Activated CD4-positive, alpha-beta memory T cell treated with anti-CD3 and anti-CD28 coated beads, Interleukin-2, amount 10 ng/mL, durations not matched to agents 7 days and 5 days (primary cell): ENCODE measurements at regions not wholly inside any gene's neighbourhood (a gene's known extent, or its start where the extent isn't known, plus 50 kb on each side); places are given as distances from the start of the nearest gene placed in this dataset.
A peak's percentile ranks its signal among the peaks of the same experiment; 100 is the strongest.

ENCODE experiments used
- CTCF ChIA-PET: fragments of 350-600 bp; sonication (Branson Sonifier 250); formaldehyde crosslinking; loops from one replicate; lab custom pipeline; 2021; ENCODE audit warnings: antibody characterized with exemption, inconsistent platforms; lab: Charles Lee
- POLR2A ChIA-PET: fragments of 350-600 bp; sonication (Branson Sonifier 250); formaldehyde crosslinking; loops from one replicate; lab custom pipeline; 2021; ENCODE audit warnings: antibody characterized with exemption; lab: Charles Lee
- DNase-seq: peaks from one replicate; pipeline ENCODE4 v3.0.0-alpha.2; 2020
- H3K27ac Mint-ChIP-seq: one replicate; pipeline ENCODE4 v1.8.0; 2021; ENCODE audit warnings: mild to moderate bottlenecking, mixed read lengths
- H3K27me3 Mint-ChIP-seq: one replicate; pipeline ENCODE4 v1.8.0; 2021; ENCODE audit warnings: mixed read lengths
- H3K36me3 Mint-ChIP-seq: one replicate; pipeline ENCODE4 v1.8.0; 2021; ENCODE audit warnings: low read depth, mixed read lengths
- H3K4me1 Mint-ChIP-seq: one replicate; pipeline ENCODE4 v1.8.0; 2021; ENCODE audit warnings: mixed read lengths
- H3K4me3 Mint-ChIP-seq: one replicate; pipeline ENCODE4 v1.8.0; 2021; ENCODE audit warnings: mild to moderate bottlenecking, mixed read lengths
- H3K9me3 Mint-ChIP-seq: one replicate; pipeline ENCODE4 v1.8.0; 2021; ENCODE audit warnings: mixed read lengths

- no peak overlapping the region for H3K27ac Mint-ChIP-seq
- CTCF ChIA-PET, result interaction anchor here (1.2 kb wide), 1 partner anchor 114 kb away, joined by 3 read pairs; no protein-coding TSS in a partner anchor
- DNase-seq, result no peak
- no peak overlapping the region for H3K4me3 Mint-ChIP-seq
- H3K4me1 Mint-ChIP-seq, result no peaks in the 10 kb centered on the region
- POLR2A ChIA-PET, result no interaction called here
- no peaks in the 10 kb centered on the region for H3K36me3 Mint-ChIP-seq
- H3K9me3 Mint-ChIP-seq, result peaks cover 3% of the 10 kb centered on the region
- H3K27me3 Mint-ChIP-seq, result no peaks in the 10 kb centered on the region
Observed at GRCh38 chr2:72038524-72038923, 109.1 kb downstream of the CYP26B1 start.

- H3K36me3 Mint-ChIP-seq, result no peaks in the 10 kb centered on the region
- no peaks in the 10 kb centered on the region for H3K4me1 Mint-ChIP-seq
- H3K9me3 Mint-ChIP-seq, result peaks cover 3% of the 10 kb centered on the region
- no peak overlapping the region for H3K27ac Mint-ChIP-seq
- ChIA-PET POLR2A (no interaction called here), CTCF (no interaction called here)
- no peaks in the 10 kb centered on the region for H3K27me3 Mint-ChIP-seq
- no peak for DNase-seq
- no peak overlapping the region for H3K4me3 Mint-ChIP-seq
Observed at GRCh38 chr2:72037261-72037666, 110.4 kb downstream of the CYP26B1 start.

GRCh38 chr2:72036595-72036994 is 111.1 kb downstream of the CYP26B1 start:
- no peaks in the 10 kb centered on the region for H3K27me3 Mint-ChIP-seq
- no peak overlapping the region for H3K4me3 Mint-ChIP-seq
- no peak for DNase-seq
- H3K9me3 Mint-ChIP-seq, result peaks cover 3% of the 10 kb centered on the region
- no peak overlapping the region for H3K27ac Mint-ChIP-seq
- ChIA-PET CTCF (no interaction called here), POLR2A (no interaction called here)
- H3K4me1 Mint-ChIP-seq, result no peaks in the 10 kb centered on the region
- H3K36me3 Mint-ChIP-seq, result no peaks in the 10 kb centered on the region

GRCh38 chr2:72036173-72036545 is 111.5 kb downstream of the CYP26B1 start:
- Mint-ChIP-seq H3K4me3 (no peak overlapping the region), H3K9me3 (peaks cover under 1% of the 10 kb centered on the region), H3K36me3 (no peaks in the 10 kb centered on the region), H3K27ac (no peak overlapping the region), H3K4me1 (no peaks in the 10 kb centered on the region), H3K27me3 (no peaks in the 10 kb centered on the region)
- ChIA-PET POLR2A (no interaction called here), CTCF (no interaction called here)
- no peak for DNase-seq

- H3K4me3 Mint-ChIP-seq, result no peak overlapping the region
- DNase-seq, result no peak
- no peak overlapping the region for H3K27ac Mint-ChIP-seq
- ChIA-PET CTCF (no interaction called here), POLR2A (no interaction called here)
- H3K4me1 Mint-ChIP-seq, result no peaks in the 10 kb centered on the region
- H3K9me3 Mint-ChIP-seq, result no peaks in the 10 kb centered on the region
- H3K27me3 Mint-ChIP-seq, result no peaks in the 10 kb centered on the region
- no peaks in the 10 kb centered on the region for H3K36me3 Mint-ChIP-seq
Observed at GRCh38 chr2:72035518-72036172, 112.0 kb downstream of the CYP26B1 start.

GRCh38 chr2:72034353-72035095 is 113.1 kb downstream of the CYP26B1 start:
- DNase-seq, result no peak

GRCh38 chr2:72033636-72034035 is 114.0 kb downstream of the CYP26B1 start:
- Mint-ChIP-seq H3K27ac (no peak overlapping the region), H3K4me1 (no peaks in the 10 kb centered on the region), H3K27me3 (no peaks in the 10 kb centered on the region), H3K9me3 (no peaks in the 10 kb centered on the region), H3K4me3 (no peak overlapping the region), H3K36me3 (no peaks in the 10 kb centered on the region)
- no peak for DNase-seq
- POLR2A ChIA-PET, result no interaction called here
- CTCF ChIA-PET, result no interaction called here

More at GRCh38 chr2:72034353-72035095, 113.1 kb downstream of the CYP26B1 start:
- Mint-ChIP-seq H3K27me3 (no peaks in the 10 kb centered on the region), H3K4me1 (no peaks in the 10 kb centered on the region), H3K27ac (no peak overlapping the region), H3K9me3 (no peaks in the 10 kb centered on the region), H3K36me3 (no peaks in the 10 kb centered on the region), H3K4me3 (no peak overlapping the region)
- CTCF ChIA-PET, result no interaction called here
- POLR2A ChIA-PET, result no interaction called here

- H3K9me3 Mint-ChIP-seq, result no peaks in the 10 kb centered on the region
- no peaks in the 10 kb centered on the region for H3K4me1 Mint-ChIP-seq
- H3K27ac Mint-ChIP-seq, result no peak overlapping the region
- DNase-seq, result no peak
- CTCF ChIA-PET, result interaction anchor here (0.6 kb wide), 1 partner anchor 23 kb away, joined by 4 read pairs; no protein-coding TSS in a partner anchor
- H3K36me3 Mint-ChIP-seq, result no peaks in the 10 kb centered on the region
- no peaks in the 10 kb centered on the region for H3K27me3 Mint-ChIP-seq
- H3K4me3 Mint-ChIP-seq, result no peak overlapping the region
- POLR2A ChIA-PET, result no interaction called here
Observed at GRCh38 chr2:72032481-72033041, 115.1 kb downstream of the CYP26B1 start.

GRCh38 chr2:72031346-72032110 is 116.1 kb downstream of the CYP26B1 start:
- Mint-ChIP-seq H3K27me3 (no peaks in the 10 kb centered on the region), H3K27ac (no peak overlapping the region), H3K36me3 (no peaks in the 10 kb centered on the region), H3K9me3 (no peaks in the 10 kb centered on the region), H3K4me3 (no peak overlapping the region), H3K4me1 (no peaks in the 10 kb centered on the region)
- CTCF ChIA-PET, result no interaction called here
- DNase-seq, result no peak
- POLR2A ChIA-PET, result no interaction called here

GRCh38 chr2:72028996-72029395 is 118.7 kb downstream of the CYP26B1 start:
- POLR2A ChIA-PET, result no interaction called here
- Mint-ChIP-seq H3K27ac (no peak overlapping the region), H3K36me3 (no peaks in the 10 kb centered on the region), H3K9me3 (no peaks in the 10 kb centered on the region), H3K4me3 (no peak overlapping the region), H3K4me1 (no peaks in the 10 kb centered on the region), H3K27me3 (no peaks in the 10 kb centered on the region)
- CTCF ChIA-PET, result no interaction called here
- no peak for DNase-seq

- no peaks in the 10 kb centered on the region for H3K9me3 Mint-ChIP-seq
- ChIA-PET CTCF (no interaction called here), POLR2A (no interaction called here)
- H3K27ac Mint-ChIP-seq, result no peak overlapping the region
- no peaks in the 10 kb centered on the region for H3K27me3 Mint-ChIP-seq
- no peaks in the 10 kb centered on the region for H3K4me1 Mint-ChIP-seq
- H3K36me3 Mint-ChIP-seq, result no peaks in the 10 kb centered on the region
- DNase-seq, result peak; percentile 9
- H3K4me3 Mint-ChIP-seq, result no peak overlapping the region
Observed at GRCh38 chr2:72028351-72028995, 119.2 kb downstream of the CYP26B1 start.

- Mint-ChIP-seq H3K27ac (no peak overlapping the region), H3K4me1 (no peaks in the 10 kb centered on the region), H3K9me3 (no peaks in the 10 kb centered on the region), H3K27me3 (no peaks in the 10 kb centered on the region), H3K36me3 (no peaks in the 10 kb centered on the region), H3K4me3 (no peak overlapping the region)
- POLR2A ChIA-PET, result no interaction called here
- CTCF ChIA-PET, result no interaction called here
- DNase-seq, result peak; percentile 7
Observed at GRCh38 chr2:72027426-72028161, 120.1 kb downstream of the CYP26B1 start.
